GM23248 (cell line): ENCODE measurements at regions not wholly inside any gene's neighbourhood (a gene's known extent, or its start where the extent isn't known, plus 50 kb on each side); places are given as distances from the start of the nearest gene placed in this dataset.

Source experiments
- EZH2 ChIP-seq: fragments of 200-600 bp; sonication (generic); IDR thresholded peaks from 2 replicates; pipeline ENCODE4 v1.6.1; 2018; ENCODE audit warnings: antibody characterized with exemption, mild to moderate bottlenecking; ENCODE audit not compliant: insufficient read depth, poor library complexity, severe bottlenecking
- EZH2phosphoT487 ChIP-seq: fragments of 200-600 bp; sonication (generic); IDR thresholded peaks from 2 replicates; pipeline ENCODE4 v1.6.1; 2018; ENCODE audit warnings: antibody characterized with exemption, moderate library complexity, mild to moderate bottlenecking, low read depth; ENCODE audit not compliant: insufficient read depth

DNA sequence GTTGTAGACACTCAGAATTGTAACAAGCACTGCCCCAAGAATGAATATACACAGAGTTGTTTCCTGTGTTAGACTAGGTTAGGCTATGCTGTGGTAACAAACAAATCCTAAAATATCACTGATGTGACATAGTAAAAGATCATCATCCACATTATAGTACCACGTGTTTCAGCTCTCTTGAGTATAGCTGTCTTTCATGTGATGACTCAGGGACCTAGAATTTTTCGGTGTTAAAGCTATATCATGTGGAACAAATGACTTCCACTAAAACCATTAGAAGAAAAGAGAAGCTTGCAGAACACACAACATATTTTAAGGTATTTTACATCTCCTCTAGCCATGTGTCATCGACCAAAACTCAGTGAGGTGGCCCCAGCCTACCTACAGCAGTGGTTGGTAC is 307.9 kb upstream of the RBMS3 start:
- no peak for TF ChIP-seq EZH2phosphoT487
- TF ChIP-seq EZH2: no peak
